Jurkat, Clone E6-1 (cell line): ENCODE measurements at regions not wholly inside any gene's neighbourhood (a gene's known extent, or its start where the extent isn't known, plus 50 kb on each side); places are given as distances from the start of the nearest gene placed in this dataset.

Experiments used
- DNase-seq: peaks from one replicate; pipeline ENCODE4 v3.0.0-alpha.2; 2011; ENCODE audit warnings: low read depth, low spot score
- H3K4me3 ChIP-seq: 2 replicates; pipeline ENCODE4 v1.5.1; 2011; ENCODE audit warnings: mild to moderate bottlenecking, low read length, control low read depth, moderate library complexity

GRCh38 chr9:80605129-80605528 lies 1033.4 kb downstream of the TLE4 start:
- H3K4me3 ChIP-seq = no peak overlapping the region
- peak; percentile 20 for DNase-seq

- DNase-seq = no peak
- no peak overlapping the region for H3K4me3 ChIP-seq
These were observed 1030.5 kb downstream of the TLE4 start for GRCh38 chr9:80602291-80602690.

- peak; percentile 1 for DNase-seq
- H3K4me3 ChIP-seq = no peak overlapping the region
These were observed 1024.8 kb downstream of the TLE4 start for GRCh38 chr9:80596579-80596978.

GRCh38 chr9:80595192-80595591 lies 1023.4 kb downstream of the TLE4 start:
- no peak overlapping the region for H3K4me3 ChIP-seq
- no peak for DNase-seq

GRCh38 chr9:80592413-80592812 lies 1020.6 kb downstream of the TLE4 start:
- DNase-seq = no peak
- H3K4me3 ChIP-seq = no peak overlapping the region

- no peak overlapping the region for H3K4me3 ChIP-seq
- DNase-seq = no peak
These were observed 1015.1 kb downstream of the TLE4 start for GRCh38 chr9:80586786-80587330.

GRCh38 chr9:80571953-80572352 lies 1000.2 kb downstream of the TLE4 start:
- H3K4me3 ChIP-seq = no peak overlapping the region
- no peak for DNase-seq

- no peak overlapping the region for H3K4me3 ChIP-seq
- DNase-seq = no peak
These were observed 997.5 kb downstream of the TLE4 start for GRCh38 chr9:80569236-80569635.

GRCh38 chr9:80561526-80561925 lies 989.8 kb downstream of the TLE4 start:
- H3K4me3 ChIP-seq = no peak overlapping the region
- DNase-seq = no peak

GRCh38 chr9:80560976-80561375 lies 989.2 kb downstream of the TLE4 start:
- no peak for DNase-seq
- no peak overlapping the region for H3K4me3 ChIP-seq

- no peak overlapping the region for H3K4me3 ChIP-seq
- no peak for DNase-seq
These were observed 985.5 kb downstream of the TLE4 start for GRCh38 chr9:80557256-80557655.

- H3K4me3 ChIP-seq = no peak overlapping the region
- no peak for DNase-seq
These were observed 984.9 kb downstream of the TLE4 start for GRCh38 chr9:80556631-80557030.

GRCh38 chr9:80555782-80556325 lies 984.1 kb downstream of the TLE4 start:
- no peak for DNase-seq
- H3K4me3 ChIP-seq = no peak overlapping the region

- DNase-seq = no peak
- no peak overlapping the region for H3K4me3 ChIP-seq
These were observed 983.1 kb downstream of the TLE4 start for GRCh38 chr9:80554856-80555255.

- H3K4me3 ChIP-seq = no peak overlapping the region
- DNase-seq = no peak
These were observed 982.5 kb downstream of the TLE4 start for GRCh38 chr9:80554301-80554700.

GRCh38 chr9:80552931-80553330 lies 981.2 kb downstream of the TLE4 start:
- no peak for DNase-seq
- H3K4me3 ChIP-seq = no peak overlapping the region

- H3K4me3 ChIP-seq = no peak overlapping the region
- DNase-seq = no peak
These were observed 978.4 kb downstream of the TLE4 start for GRCh38 chr9:80550181-80550580.

GRCh38 chr9:80547613-80548012 lies 975.8 kb downstream of the TLE4 start:
- H3K4me3 ChIP-seq = no peak overlapping the region
- no peak for DNase-seq

- DNase-seq = no peak
These were observed 968.6 kb downstream of the TLE4 start for GRCh38 chr9:80540387-80540786.

GRCh38 chr9:80538976-80539375 lies 967.2 kb downstream of the TLE4 start:
- H3K4me3 ChIP-seq = no peak overlapping the region
- no peak for DNase-seq

More at GRCh38 chr9:80540387-80540786, 968.6 kb downstream of the TLE4 start:
- H3K4me3 ChIP-seq = no peak overlapping the region

- no peak overlapping the region for H3K4me3 ChIP-seq
- DNase-seq = no peak
These were observed 950.7 kb downstream of the TLE4 start for GRCh38 chr9:80522465-80522864.
